Caco-2 (cell line): ENCODE measurements at regions not wholly inside any gene's neighbourhood (a gene's known extent, or its start where the extent isn't known, plus 50 kb on each side); places are given as distances from the start of the nearest gene placed in this dataset.

Experiments
- BruUV-seq: library from RNA; stranded (reverse); fragments of 400-500 nt; replicated peaks from 2 replicates; lab custom pipeline; 2021; lab: Mats Ljungman, UMichigan
- CTCF ChIA-PET: fragments of 300-600 bp; sonication (Branson Sonifier 250); formaldehyde crosslinking; loops from one replicate; lab custom pipeline; 2022; ENCODE audit warnings: antibody characterized with exemption; lab: Charles Lee
- POLR2A ChIA-PET: fragments of 300-600 bp; sonication (Branson Sonifier 250); formaldehyde crosslinking; loops from one replicate; lab custom pipeline; 2022; ENCODE audit warnings: antibody characterized with exemption; lab: Charles Lee
- DNase-seq, 2 experiments: peaks; one replicate each; pipeline versions ENCODE4 v3.0.0 to v3.0.0-alpha.2; 2020 to 2022
- H3K27me3 ChIP-seq: replicated peaks from 2 replicates; pipeline ENCODE4 v1.6.0; 2011; ENCODE audit warnings: low read length; ENCODE audit not compliant: control insufficient read depth, insufficient read depth
- H3K36me3 ChIP-seq: 2 replicates; pipeline ENCODE4 v1.5.1; 2011; ENCODE audit warnings: low read length; ENCODE audit not compliant: control insufficient read depth, insufficient read depth
- H3K4me1 ChIP-seq: fragments of 250-450 bp; sonication (Bioruptor Pico); 2 replicates; pipeline ENCODE4 v1.5.1; 2020; ENCODE audit warnings: mild to moderate bottlenecking
- H3K4me3 ChIP-seq: 2 replicates; pipeline ENCODE4 v1.5.1; 2011; ENCODE audit warnings: low read depth, mild to moderate bottlenecking, control low read depth, low read length
- H3K9me3 ChIP-seq: fragments of 250-450 bp; sonication (Bioruptor Pico); 2 replicates; pipeline ENCODE4 v1.5.1; 2020; ENCODE audit warnings: mild to moderate bottlenecking, moderate library complexity
- H3K27ac Mint-ChIP-seq: one replicate; pipeline ENCODE4 v1.8.0; 2022; ENCODE audit warnings: mixed read lengths; ENCODE audit not compliant: unreplicated experiment
- H3K27me3 Mint-ChIP-seq: one replicate; pipeline ENCODE4 v1.8.0; 2022; ENCODE audit warnings: mixed read lengths; ENCODE audit not compliant: insufficient read depth, unreplicated experiment
- H3K36me3 Mint-ChIP-seq: one replicate; pipeline ENCODE4 v1.8.0; 2022; ENCODE audit warnings: mild to moderate bottlenecking, mixed read lengths; ENCODE audit not compliant: insufficient read depth, unreplicated experiment
- H3K4me1 Mint-ChIP-seq: one replicate; pipeline ENCODE4 v1.8.0; 2022; ENCODE audit warnings: low read depth, mixed read lengths; ENCODE audit not compliant: unreplicated experiment
- H3K4me3 Mint-ChIP-seq: one replicate; pipeline ENCODE4 v1.8.0; 2022; ENCODE audit warnings: mild to moderate bottlenecking, moderate library complexity, mixed read lengths; ENCODE audit not compliant: unreplicated experiment
- H3K9me3 Mint-ChIP-seq: one replicate; pipeline ENCODE4 v1.8.0; 2022; ENCODE audit warnings: mixed read lengths; ENCODE audit not compliant: unreplicated experiment
- intact Hi-C: fragments of 100-400 bp; cut with micrococcal nuclease; formaldehyde crosslinking; loops from one replicate; pipeline ENCODE4 v1.10.0; 2022; ENCODE audit not compliant: unreplicated experiment
- TF ChIP-seq, protein P1 (sequence below), 2 experiments: fragments of 200-600 bp in 1 of 2; IDR thresholded peaks; 1 replicate in 1 of 2; 2 replicates in 1 of 2; pipeline versions ENCODE4 v1.5.1 to v1.8.0; 2011 to 2022; ENCODE audit warnings: antibody characterized with exemption in 1 of 2, control low read depth in 1 of 2, inconsistent platforms in 1 of 2, low read depth in 1 of 2, low read length in 1 of 2, mild to moderate bottlenecking in 1 of 2, moderate library complexity in 1 of 2; ENCODE audit not compliant: insufficient read depth in 1 of 2, severe bottlenecking in 1 of 2, unreplicated experiment in 1 of 2

DNA sequence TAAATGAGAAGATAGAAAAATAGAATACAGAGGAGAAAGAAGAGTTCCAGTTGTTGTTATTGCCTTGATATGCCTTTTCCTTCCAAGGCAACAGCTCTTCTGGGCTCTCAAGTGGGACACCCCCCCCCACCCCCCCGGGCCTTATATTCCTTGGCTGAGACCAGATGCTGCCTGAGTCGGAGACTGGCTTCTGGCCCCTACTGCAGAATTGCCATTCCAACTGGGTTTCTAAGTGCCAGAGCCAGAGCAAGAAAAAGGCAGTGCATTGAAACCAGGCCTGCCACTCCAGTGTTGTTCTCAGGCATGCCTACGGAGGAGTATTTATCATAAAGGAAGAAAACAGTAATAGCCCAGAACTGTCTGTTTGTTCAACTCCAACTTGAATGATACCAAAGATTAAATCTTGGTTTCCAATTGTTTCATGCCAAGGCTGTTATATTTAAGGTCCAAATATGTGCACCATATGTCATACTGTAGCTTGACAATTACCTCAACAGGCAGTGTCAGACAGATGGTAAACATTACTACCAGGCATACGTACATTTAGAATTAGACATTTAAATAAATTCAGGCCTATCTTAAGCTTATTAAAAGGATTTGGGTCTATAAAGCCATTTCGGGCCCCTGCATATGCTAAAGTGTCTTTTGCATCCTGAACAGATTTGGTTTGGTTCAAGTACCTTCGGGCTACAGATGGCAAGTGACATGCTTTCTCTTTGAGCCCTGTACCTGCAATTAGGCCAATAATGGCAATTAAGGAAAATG, 209.9 kb upstream of the SEMA6D start:
- Mint-ChIP-seq H3K27me3 (peaks cover 6% of the 10 kb centered on the region), H3K27ac (no peak overlapping the region), H3K36me3 (no peaks in the 10 kb centered on the region), H3K4me1 (no peaks in the 10 kb centered on the region), H3K4me3 (no peak overlapping the region), H3K9me3 (peaks cover 6% of the 10 kb centered on the region)
- intact Hi-C loops = no loop called here
- no TSS peak for BruUV-seq
- H3K4me3 ChIP-seq = no peak overlapping the region
- H3K36me3 ChIP-seq = no peaks in the 10 kb centered on the region
- H3K4me1 ChIP-seq = no peaks in the 10 kb centered on the region
- no peaks in the 10 kb centered on the region for H3K27me3 ChIP-seq
- DNase-seq = no peak
- ChIA-PET CTCF (interaction anchor here (0.6 kb wide), 1 partner anchor 34 kb away, joined by 5 read pairs; no protein-coding TSS in a partner anchor), POLR2A (no interaction called here)
- no peaks in the 10 kb centered on the region for H3K9me3 ChIP-seq
- TF ChIP-seq, protein P1, sequence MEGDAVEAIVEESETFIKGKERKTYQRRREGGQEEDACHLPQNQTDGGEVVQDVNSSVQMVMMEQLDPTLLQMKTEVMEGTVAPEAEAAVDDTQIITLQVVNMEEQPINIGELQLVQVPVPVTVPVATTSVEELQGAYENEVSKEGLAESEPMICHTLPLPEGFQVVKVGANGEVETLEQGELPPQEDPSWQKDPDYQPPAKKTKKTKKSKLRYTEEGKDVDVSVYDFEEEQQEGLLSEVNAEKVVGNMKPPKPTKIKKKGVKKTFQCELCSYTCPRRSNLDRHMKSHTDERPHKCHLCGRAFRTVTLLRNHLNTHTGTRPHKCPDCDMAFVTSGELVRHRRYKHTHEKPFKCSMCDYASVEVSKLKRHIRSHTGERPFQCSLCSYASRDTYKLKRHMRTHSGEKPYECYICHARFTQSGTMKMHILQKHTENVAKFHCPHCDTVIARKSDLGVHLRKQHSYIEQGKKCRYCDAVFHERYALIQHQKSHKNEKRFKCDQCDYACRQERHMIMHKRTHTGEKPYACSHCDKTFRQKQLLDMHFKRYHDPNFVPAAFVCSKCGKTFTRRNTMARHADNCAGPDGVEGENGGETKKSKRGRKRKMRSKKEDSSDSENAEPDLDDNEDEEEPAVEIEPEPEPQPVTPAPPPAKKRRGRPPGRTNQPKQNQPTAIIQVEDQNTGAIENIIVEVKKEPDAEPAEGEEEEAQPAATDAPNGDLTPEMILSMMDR (IDR thresholded peaks at IDR 0.05; ENCODE audit: insufficient read depth in 1 of 2, low read depth in 1 of 2, low read length in 1 of 2, severe bottlenecking in 1 of 2, unreplicated experiment in 1 of 2) = no peak

DNA sequence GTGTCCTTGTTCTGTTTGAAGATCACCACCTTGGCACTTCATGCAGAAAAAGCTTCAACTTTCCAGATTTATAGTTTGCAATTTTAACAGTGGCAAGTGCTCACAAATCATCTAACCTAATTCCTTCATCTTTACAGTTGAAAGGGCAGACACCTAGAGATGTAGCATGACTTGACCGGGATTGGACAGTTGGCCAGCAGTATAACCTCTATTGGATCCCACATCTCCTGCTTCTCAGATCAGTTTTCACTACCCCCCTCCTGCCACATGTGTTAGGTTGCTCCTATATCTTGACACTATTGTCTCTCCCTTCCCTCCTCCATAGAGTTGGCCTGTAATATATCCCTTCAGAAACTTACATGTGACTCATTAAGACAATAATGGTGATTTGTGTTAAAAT, 206.0 kb upstream of the SEMA6D start:
- TF ChIP-seq, protein P1 (IDR thresholded peaks at IDR 0.05; ENCODE audit: insufficient read depth in 1 of 2, low read depth in 1 of 2, low read length in 1 of 2, severe bottlenecking in 1 of 2, unreplicated experiment in 1 of 2) = no peak
- H3K9me3 Mint-ChIP-seq = peaks cover 6% of the 10 kb centered on the region
- H3K36me3 Mint-ChIP-seq = no peaks in the 10 kb centered on the region
- H3K27me3 Mint-ChIP-seq = peaks cover 3% of the 10 kb centered on the region
- intact Hi-C loops = no loop called here
- POLR2A ChIA-PET = interaction anchor here (0.6 kb wide), 1 partner anchor 109 kb away, joined by 3 read pairs; no protein-coding TSS in a partner anchor
- no peaks in the 10 kb centered on the region for H3K4me1 ChIP-seq
- H3K4me3 ChIP-seq = no peak overlapping the region
- no peaks in the 10 kb centered on the region for H3K36me3 ChIP-seq
- CTCF ChIA-PET = no interaction called here
- H3K9me3 ChIP-seq = no peaks in the 10 kb centered on the region
- no TSS peak for BruUV-seq
- no peak overlapping the region for H3K4me3 Mint-ChIP-seq
- no peaks in the 10 kb centered on the region for H3K4me1 Mint-ChIP-seq
- H3K27me3 ChIP-seq = no peaks in the 10 kb centered on the region
- no peak for DNase-seq
- no peak overlapping the region for H3K27ac Mint-ChIP-seq

DNA sequence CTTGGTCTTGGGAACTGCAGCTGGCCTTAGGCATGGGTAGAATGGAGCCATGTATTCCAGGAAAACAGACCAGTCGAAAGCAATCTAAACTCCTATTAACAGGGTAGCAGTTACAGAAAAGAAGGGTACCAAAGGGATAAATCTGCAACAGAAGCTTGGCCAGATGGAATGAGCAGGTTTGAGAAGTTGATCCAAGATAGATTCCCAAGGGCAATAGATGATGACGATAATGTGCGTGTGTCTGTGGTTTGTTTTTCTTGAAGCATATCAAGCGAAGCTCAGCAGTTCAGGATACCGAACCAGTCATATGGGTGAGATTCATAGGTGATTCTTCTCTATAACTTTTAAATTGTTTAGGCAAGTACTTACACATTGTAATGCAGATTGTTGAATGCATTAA, 203.8 kb upstream of the SEMA6D start:
- no TSS peak for BruUV-seq
- TF ChIP-seq, protein P1 (IDR thresholded peaks at IDR 0.05; ENCODE audit: insufficient read depth in 1 of 2, low read depth in 1 of 2, low read length in 1 of 2, severe bottlenecking in 1 of 2, unreplicated experiment in 1 of 2) = no peak
- no peak overlapping the region for H3K4me3 ChIP-seq
- H3K4me1 ChIP-seq = no peaks in the 10 kb centered on the region
- Mint-ChIP-seq H3K36me3 (no peaks in the 10 kb centered on the region), H3K4me3 (no peak overlapping the region), H3K9me3 (peaks cover 6% of the 10 kb centered on the region), H3K27me3 (peaks cover 3% of the 10 kb centered on the region), H3K27ac (no peak overlapping the region), H3K4me1 (no peaks in the 10 kb centered on the region)
- CTCF ChIA-PET = no interaction called here
- intact Hi-C loops = no loop called here
- no peaks in the 10 kb centered on the region for H3K36me3 ChIP-seq
- H3K27me3 ChIP-seq = no peaks in the 10 kb centered on the region
- no peak for DNase-seq
- POLR2A ChIA-PET = no interaction called here
- no peaks in the 10 kb centered on the region for H3K9me3 ChIP-seq
